ENCODE measurements at regions not wholly inside any gene's neighbourhood (a gene's known extent, or its start where the extent isn't known, plus 50 kb on each side); places are given as distances from the start of the nearest gene placed in this dataset.
A peak's percentile ranks its signal among the peaks of the same experiment; 100 is the strongest.

- TF ChIP-seq CTCF (conservative IDR thresholded peaks at IDR 0.05; ENCODE audit: low read depth, low read length) = no peak
- H3K4me3 ChIP-seq (ENCODE audit: low read length) = no peak overlapping the region
- no peak for DNase-seq (ENCODE audit: low read depth)
These were observed 420.6 kb downstream of the CENPC start for GRCh38 chr4:67124716-67125115.

- no peak overlapping the region for H3K4me3 ChIP-seq (ENCODE audit: low read length)
- no peak for DNase-seq (ENCODE audit: low read depth)
- peak; percentile 72 for TF ChIP-seq CTCF (conservative IDR thresholded peaks at IDR 0.05; ENCODE audit: low read depth, low read length)
These were observed 423.3 kb downstream of the CENPC start for GRCh38 chr4:67122029-67122428.

- no peak overlapping the region for H3K4me3 ChIP-seq (ENCODE audit: low read length)
- TF ChIP-seq CTCF (conservative IDR thresholded peaks at IDR 0.05; ENCODE audit: low read depth, low read length) = no peak
- DNase-seq (ENCODE audit: low read depth) = no peak
These were observed 424.9 kb downstream of the CENPC start for GRCh38 chr4:67120369-67120768.

GRCh38 chr4:67109276-67109675, 436.0 kb downstream of the CENPC start:
- no peak for TF ChIP-seq CTCF (conservative IDR thresholded peaks at IDR 0.05; ENCODE audit: low read depth, low read length)
- DNase-seq (ENCODE audit: low read depth) = no peak
- H3K4me3 ChIP-seq (ENCODE audit: low read length) = no peak overlapping the region

GRCh38 chr4:67106861-67107460, 438.3 kb downstream of the CENPC start:
- H3K4me3 ChIP-seq (ENCODE audit: low read length) = no peak overlapping the region
- peak; percentile 38 for DNase-seq (ENCODE audit: low read depth)
- TF ChIP-seq CTCF (conservative IDR thresholded peaks at IDR 0.05; ENCODE audit: low read depth, low read length) = no peak

- no peak overlapping the region for H3K4me3 ChIP-seq (ENCODE audit: low read length)
- TF ChIP-seq CTCF (conservative IDR thresholded peaks at IDR 0.05; ENCODE audit: low read depth, low read length) = no peak
- DNase-seq (ENCODE audit: low read depth) = no peak
These were observed 441.2 kb downstream of the CENPC start for GRCh38 chr4:67104145-67104544.

GRCh38 chr4:67103001-67103747, 442.1 kb downstream of the CENPC start:
- no peak for DNase-seq (ENCODE audit: low read depth)
- peak; percentile 11 for TF ChIP-seq CTCF (conservative IDR thresholded peaks at IDR 0.05; ENCODE audit: low read depth, low read length)
- H3K4me3 ChIP-seq (ENCODE audit: low read length) = no peak overlapping the region

Measured in retinal pigment epithelial cell (primary cell).